GM12872 (cell line): ENCODE measurements at regions not wholly inside any gene's neighbourhood (a gene's known extent, or its start where the extent isn't known, plus 50 kb on each side); places are given as distances from the start of the nearest gene placed in this dataset.

ENCODE experiments used
- CTCF ChIP-seq: IDR thresholded peaks from 3 replicates; pipeline ENCODE4 v1.5.1; 2011; ENCODE audit warnings: low read depth, mild to moderate bottlenecking, low read length, moderate library complexity; ENCODE audit not compliant: insufficient read depth

DNA sequence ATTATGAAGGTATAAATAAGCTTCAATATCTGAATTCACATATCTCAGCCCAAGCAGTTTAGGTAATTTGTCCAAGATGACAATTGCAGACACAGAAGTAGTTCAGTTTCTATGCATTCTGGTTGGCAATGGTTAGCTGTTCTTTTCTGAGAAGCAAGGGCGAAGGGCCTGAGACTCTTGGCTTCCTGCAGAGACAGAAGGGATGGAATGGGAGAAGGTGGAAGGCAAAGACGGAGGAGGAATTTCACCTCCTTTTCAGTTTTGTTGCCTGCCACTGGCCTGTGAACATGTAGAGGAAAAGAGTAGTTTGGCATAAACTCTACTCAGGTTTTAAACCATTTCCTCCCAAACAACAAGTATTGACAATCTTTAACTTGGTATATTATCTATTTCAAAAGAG lies 180.7 kb upstream of the HS3ST5 start:
- no peak for TF ChIP-seq CTCF

GRCh38 chr6:114521926-114522325 lies 179.1 kb upstream of the HS3ST5 start:
- no peak for TF ChIP-seq CTCF

DNA sequence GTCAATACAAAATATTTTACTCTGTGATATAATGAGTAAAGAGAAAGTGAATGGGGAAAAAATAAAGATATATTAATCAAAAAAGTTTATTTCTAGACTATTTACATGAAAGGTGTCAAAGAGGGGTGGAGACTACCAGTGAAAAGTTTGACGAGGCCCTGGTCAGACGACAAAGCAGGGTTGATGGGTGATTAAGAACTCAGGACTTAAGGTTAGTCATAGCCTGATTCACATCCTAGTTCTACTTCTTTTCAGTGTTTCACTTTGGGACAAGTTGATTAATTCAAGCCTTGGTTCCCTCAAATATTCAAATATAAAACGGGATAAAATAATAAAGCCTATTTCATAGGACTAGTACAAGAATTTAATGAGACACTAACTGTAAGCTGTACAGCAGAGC lies 178.2 kb upstream of the HS3ST5 start:
- TF ChIP-seq CTCF = no peak

- no peak for TF ChIP-seq CTCF
Measured at GRCh38 chr6:114514170-114514569, 171.3 kb upstream of the HS3ST5 start.

GRCh38 chr6:114471450-114471849 lies 128.6 kb upstream of the HS3ST5 start:
- TF ChIP-seq CTCF = no peak

DNA sequence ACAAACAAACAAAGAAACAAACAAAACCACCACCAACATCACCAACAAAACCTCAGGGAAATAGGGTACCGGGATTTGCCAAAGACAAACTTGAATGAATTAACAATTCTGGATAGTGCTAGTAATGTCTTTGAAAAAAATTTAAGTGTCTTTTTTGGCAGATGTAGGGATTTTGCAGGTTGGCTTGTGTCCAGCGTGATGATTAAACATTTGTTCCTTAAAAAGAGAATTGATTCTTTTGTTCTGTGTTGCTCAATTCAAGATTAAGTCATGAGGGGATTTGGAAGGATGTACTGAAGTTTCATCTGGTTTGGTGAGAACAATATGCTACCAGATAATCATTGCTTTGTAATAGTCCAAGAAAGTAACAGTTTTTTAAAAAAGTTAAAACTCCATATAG lies 125.1 kb upstream of the HS3ST5 start:
- no peak for TF ChIP-seq CTCF

GRCh38 chr6:114465511-114465910 lies 122.7 kb upstream of the HS3ST5 start:
- no peak for TF ChIP-seq CTCF
